Keratinocyte (primary cell): ENCODE measurements at regions not wholly inside any gene's neighbourhood (a gene's known extent, or its start where the extent isn't known, plus 50 kb on each side); places are given as distances from the start of the nearest gene placed in this dataset.

Experiments used
- DNase-seq: peaks from one replicate; pipeline ENCODE4 v3.0.0-alpha.2; 2011; ENCODE audit warnings: low read depth, missing footprints, low spot score
- FAIRE-seq: peaks from 2 replicates; lab custom pipeline; 2011; peaks lifted over from hg19 to GRCh38; lab: Jason Lieb, UNC
- H2AFZ ChIP-seq: 2 replicates; pipeline ENCODE4 v1.6.0; 2012; ENCODE audit warnings: low read length, control low read depth, inconsistent platforms; ENCODE audit not compliant: control insufficient read depth
- H3K27ac ChIP-seq: 2 replicates; pipeline ENCODE4 v1.5.1; 2011; ENCODE audit warnings: low read length; ENCODE audit not compliant: control insufficient read depth, insufficient read depth
- H3K27me3 ChIP-seq: 3 replicates; pipeline ENCODE4 v1.6.0; 2011; ENCODE audit warnings: low read length; ENCODE audit not compliant: control insufficient read depth, insufficient read depth; ENCODE audit errors: extremely low read depth
- H3K36me3 ChIP-seq, 2 experiments: 2 replicates in 1 of 2; 3 replicates in 1 of 2; pipeline ENCODE4 v1.5.1; 2011; ENCODE audit warnings: low read length in 2 of 2, mild to moderate bottlenecking in 1 of 2; ENCODE audit not compliant: control insufficient read depth in 2 of 2, insufficient read depth in 2 of 2; ENCODE audit errors: extremely low read depth in 1 of 2
- H3K4me1 ChIP-seq: 3 replicates; pipeline ENCODE4 v1.5.1; 2011; ENCODE audit warnings: low read length; ENCODE audit not compliant: control insufficient read depth, insufficient read depth; ENCODE audit errors: extremely low read depth
- H3K4me2 ChIP-seq: 3 replicates; pipeline ENCODE4 v1.6.0; 2011; ENCODE audit warnings: low read depth, low read length; ENCODE audit not compliant: control insufficient read depth, insufficient read depth; ENCODE audit errors: extremely low read depth
- H3K4me3 ChIP-seq, 3 experiments: fragments of 200-600 bp in 1 of 3; sonication (generic) in 1 of 3; 2 replicates in 2 of 3; 3 replicates in 1 of 3; pipeline ENCODE4 v1.5.1; 2011 to 2016; ENCODE audit warnings: low read length in 3 of 3, mild to moderate bottlenecking in 3 of 3, control low read depth in 2 of 3, inconsistent platforms in 1 of 3, low read depth in 1 of 3, mixed read lengths in 1 of 3, mixed run types in 1 of 3, moderate library complexity in 1 of 3; ENCODE audit not compliant: control insufficient read depth in 2 of 3, insufficient read depth in 2 of 3; ENCODE audit errors: extremely low read depth in 1 of 3
- H3K79me2 ChIP-seq: 2 replicates; pipeline ENCODE4 v1.6.0; 2012; ENCODE audit warnings: low read length; ENCODE audit not compliant: control insufficient read depth, insufficient read depth
- H3K9ac ChIP-seq: 3 replicates; pipeline ENCODE4 v1.6.0; 2011; ENCODE audit warnings: low read length; ENCODE audit not compliant: control insufficient read depth, insufficient read depth; ENCODE audit errors: extremely low read depth
- H3K9me1 ChIP-seq: 3 replicates; pipeline ENCODE4 v1.6.0; 2011; ENCODE audit warnings: low read length; ENCODE audit not compliant: control insufficient read depth, insufficient read depth; ENCODE audit errors: extremely low read depth
- H3K9me3 ChIP-seq: 2 replicates; pipeline ENCODE4 v1.5.1; 2012; ENCODE audit warnings: low read depth, low read length; ENCODE audit not compliant: control insufficient read depth
- H4K20me1 ChIP-seq: 3 replicates; pipeline ENCODE4 v1.6.0; 2011; ENCODE audit warnings: low read length; ENCODE audit not compliant: control insufficient read depth, insufficient read depth; ENCODE audit errors: extremely low read depth
- CTCF ChIP-seq, 3 experiments: IDR thresholded peaks in 1 of 3; conservative IDR thresholded peaks in 1 of 3; optimal IDR thresholded peaks in 1 of 3; 2 replicates in 2 of 3; 3 replicates in 1 of 3; pipeline versions ENCODE3 to v1.5.1; 2011; ENCODE audit warnings: low read length in 3 of 3, mild to moderate bottlenecking in 3 of 3, moderate library complexity in 2 of 3, control low read depth in 1 of 3, inconsistent platforms in 1 of 3; ENCODE audit not compliant: insufficient read depth in 2 of 3; ENCODE audit errors: extremely low read depth in 1 of 3
- EZH2 ChIP-seq: IDR thresholded peaks from one replicate; pipeline ENCODE4 v1.6.1; 2012; ENCODE audit warnings: inconsistent platforms, mild to moderate bottlenecking, low read length, moderate library complexity
- dilution Hi-C: fragments of 300-500 bp; cut with MboI; formaldehyde crosslinking; loops from one replicate; pipeline ENCODE4 v1.7.0; 2020; ENCODE audit warnings: low sequenced_read_pairs; ENCODE audit not compliant: extremely low pct_ligation_motif_present

GRCh38 chr4:176583278-176583677 is 209.4 kb downstream of the VEGFC start:
- no peaks in the 10 kb centered on the region for H3K79me2 ChIP-seq
- H3K9ac ChIP-seq = no peak overlapping the region
- dilution Hi-C loops = no loop called here
- TF ChIP-seq EZH2 (no peak), CTCF (optimal IDR thresholded peaks at IDR 0.05 in 1 of 3, IDR thresholded peaks at IDR 0.05 in 1 of 3, conservative IDR thresholded peaks at IDR 0.05 in 1 of 3; ENCODE audit: extremely low read depth in 1 of 3, insufficient read depth in 2 of 3, low read length in 3 of 3) (no peak)
- H3K36me3 ChIP-seq = no peaks in the 10 kb centered on the region
- no peak overlapping the region for H3K27ac ChIP-seq
- no peaks in the 10 kb centered on the region for H3K27me3 ChIP-seq
- no peak for FAIRE-seq
- H2AFZ ChIP-seq = no peak overlapping the region
- no peaks in the 10 kb centered on the region for H3K4me1 ChIP-seq
- H4K20me1 ChIP-seq = no peaks in the 10 kb centered on the region
- no peak overlapping the region for H3K4me3 ChIP-seq
- H3K9me1 ChIP-seq = no peaks in the 10 kb centered on the region
- H3K4me2 ChIP-seq = no peak overlapping the region
- no peak for DNase-seq
- H3K9me3 ChIP-seq = no peaks in the 10 kb centered on the region

- H3K9me1 ChIP-seq = no peaks in the 10 kb centered on the region
- FAIRE-seq (no peak), DNase-seq (no peak)
- H3K4me3 ChIP-seq = no peak overlapping the region
- no peaks in the 10 kb centered on the region for H3K9me3 ChIP-seq
- no peak overlapping the region for H2AFZ ChIP-seq
- H3K79me2 ChIP-seq = no peaks in the 10 kb centered on the region
- H3K27me3 ChIP-seq = no peaks in the 10 kb centered on the region
- no peaks in the 10 kb centered on the region for H3K36me3 ChIP-seq
- no peaks in the 10 kb centered on the region for H4K20me1 ChIP-seq
- dilution Hi-C loops = no loop called here
- no peak overlapping the region for H3K9ac ChIP-seq
- no peak overlapping the region for H3K27ac ChIP-seq
- no peaks in the 10 kb centered on the region for H3K4me1 ChIP-seq
- no peak for TF ChIP-seq CTCF (optimal IDR thresholded peaks at IDR 0.05 in 1 of 3, IDR thresholded peaks at IDR 0.05 in 1 of 3, conservative IDR thresholded peaks at IDR 0.05 in 1 of 3; ENCODE audit: extremely low read depth in 1 of 3, insufficient read depth in 2 of 3, low read length in 3 of 3)
- no peak for TF ChIP-seq EZH2
- no peak overlapping the region for H3K4me2 ChIP-seq
Measured at GRCh38 chr4:176584031-176584606, 208.6 kb downstream of the VEGFC start.
